MM.1S (cell line): ENCODE measurements at regions not wholly inside any gene's neighbourhood (a gene's known extent, or its start where the extent isn't known, plus 50 kb on each side); places are given as distances from the start of the nearest gene placed in this dataset.

Experiments
- DNase-seq: peaks from one replicate; pipeline ENCODE4 v3.0.0-alpha.2; 2015
- H2AFZ ChIP-seq: fragments of 300-600 bp; sonication (generic); 2 replicates; pipeline ENCODE4 v1.6.0; 2016; ENCODE audit warnings: antibody characterized with exemption, low read length
- H3F3A ChIP-seq: fragments of 300-600 bp; sonication (generic); 2 replicates; pipeline ENCODE4 v1.6.1; 2016; ENCODE audit warnings: mild to moderate bottlenecking, antibody characterized with exemption, low read length, moderate library complexity, mixed read lengths; ENCODE audit not compliant: insufficient read depth
- H3K27ac ChIP-seq: fragments of 300-600 bp; sonication (generic); 2 replicates; pipeline ENCODE4 v1.5.1; 2016; ENCODE audit warnings: mild to moderate bottlenecking, low read length
- H3K27me3 ChIP-seq: fragments of 300-600 bp; sonication (generic); replicated peaks from 2 replicates; pipeline ENCODE4 v1.6.0; 2016; ENCODE audit warnings: low read length; ENCODE audit not compliant: insufficient read depth
- H3K36me3 ChIP-seq: fragments of 300-600 bp; sonication (generic); replicated peaks from 2 replicates; pipeline ENCODE4 v1.6.1; 2016; ENCODE audit warnings: mild to moderate bottlenecking, low read length, mixed read lengths; ENCODE audit not compliant: insufficient read depth
- H3K4me1 ChIP-seq: fragments of 300-600 bp; sonication (generic); 2 replicates; pipeline ENCODE4 v1.6.1; 2016; ENCODE audit warnings: low read length, mixed read lengths
- H3K4me2 ChIP-seq: fragments of 300-600 bp; sonication (generic); 2 replicates; pipeline ENCODE4 v1.6.0; 2016; ENCODE audit warnings: low read depth, low read length
- H3K4me3 ChIP-seq: fragments of 300-600 bp; sonication (generic); 2 replicates; pipeline ENCODE4 v1.5.1; 2016; ENCODE audit warnings: low read length, mixed read lengths
- H3K79me2 ChIP-seq: fragments of 300-600 bp; sonication (generic); 2 replicates; pipeline ENCODE4 v1.6.1; 2016; ENCODE audit warnings: mixed run types, low read length, mixed read lengths
- H3K9ac ChIP-seq: fragments of 300-600 bp; sonication (generic); 2 replicates; pipeline ENCODE4 v1.6.1; 2016; ENCODE audit warnings: low read length, mixed read lengths
- H3K9me2 ChIP-seq: fragments of 300-600 bp; sonication (generic); replicated peaks from 2 replicates; pipeline ENCODE4 v1.6.1; 2016; ENCODE audit warnings: mild to moderate bottlenecking, low read length, mixed read lengths; ENCODE audit not compliant: insufficient read depth
- H3K9me3 ChIP-seq: fragments of 300-600 bp; sonication (generic); replicated peaks from 2 replicates; pipeline ENCODE4 v1.6.1; 2016; ENCODE audit warnings: mild to moderate bottlenecking, low read length, mixed read lengths; ENCODE audit not compliant: insufficient read depth
- H4K20me1 ChIP-seq: fragments of 300-600 bp; sonication (generic); 2 replicates; pipeline ENCODE4 v1.6.1; 2016; ENCODE audit warnings: mild to moderate bottlenecking, low read length, moderate library complexity, mixed read lengths; ENCODE audit not compliant: insufficient read depth
- CTCF ChIP-seq: fragments of 300-600 bp; sonication (generic); IDR thresholded peaks from 2 replicates; pipeline ENCODE4 v1.5.1; 2016; ENCODE audit warnings: antibody characterized with exemption, low read length, mixed read lengths
- EZH2 ChIP-seq: fragments of 300-600 bp; sonication (generic); optimal IDR thresholded peaks from 2 replicates; pipeline ENCODE3; 2017; ENCODE audit warnings: low read depth, mild to moderate bottlenecking, antibody characterized with exemption, low read length, mixed read lengths
- EZH2phosphoT487 ChIP-seq: fragments of 300-600 bp; sonication (generic); IDR thresholded peaks from 2 replicates; pipeline ENCODE4 v1.6.1; 2018; ENCODE audit warnings: antibody characterized with exemption, low read length

- Histone ChIP-seq H3K9me3 (no peaks in the 10 kb centered on the region), H3K27me3 (no peaks in the 10 kb centered on the region), H3K27ac (no peak overlapping the region), H3F3A (no peaks in the 10 kb centered on the region), H3K4me3 (no peak overlapping the region), H2AFZ (no peak overlapping the region), H3K79me2 (no peaks in the 10 kb centered on the region), H3K36me3 (no peaks in the 10 kb centered on the region), H3K9me2 (no peaks in the 10 kb centered on the region), H4K20me1 (no peaks in the 10 kb centered on the region), H3K4me1 (no peaks in the 10 kb centered on the region), H3K9ac (no peak overlapping the region), H3K4me2 (no peak overlapping the region)
- no peak for TF ChIP-seq CTCF
- TF ChIP-seq EZH2phosphoT487: no peak
- TF ChIP-seq EZH2: no peak
- no peak for DNase-seq
Measured at GRCh38 chr18:73163236-73163635, 295.4 kb upstream of the NETO1 start.

GRCh38 chr18:73156117-73156516, 288.3 kb upstream of the NETO1 start:
- no peak overlapping the region for H2AFZ ChIP-seq
- no peak overlapping the region for H3K27ac ChIP-seq
- H3K36me3 ChIP-seq: no peaks in the 10 kb centered on the region
- H3K4me2 ChIP-seq: no peak overlapping the region
- no peaks in the 10 kb centered on the region for H3K9me3 ChIP-seq
- H3K27me3 ChIP-seq: no peaks in the 10 kb centered on the region
- no peak overlapping the region for H3K4me3 ChIP-seq
- no peak overlapping the region for H3K9ac ChIP-seq
- no peaks in the 10 kb centered on the region for H3F3A ChIP-seq
- no peak for DNase-seq
- H3K9me2 ChIP-seq: no peaks in the 10 kb centered on the region
- no peaks in the 10 kb centered on the region for H3K4me1 ChIP-seq
- no peak for TF ChIP-seq EZH2phosphoT487
- TF ChIP-seq CTCF: no peak
- no peak for TF ChIP-seq EZH2
- H3K79me2 ChIP-seq: no peaks in the 10 kb centered on the region
- H4K20me1 ChIP-seq: no peaks in the 10 kb centered on the region

- Histone ChIP-seq H3K27ac (no peak overlapping the region), H3K9ac (no peak overlapping the region), H3K9me2 (no peaks in the 10 kb centered on the region), H3K9me3 (no peaks in the 10 kb centered on the region), H3K4me3 (no peak overlapping the region), H3K4me1 (no peaks in the 10 kb centered on the region), H3K4me2 (no peak overlapping the region), H3K79me2 (no peaks in the 10 kb centered on the region), H2AFZ (no peak overlapping the region), H3K27me3 (no peaks in the 10 kb centered on the region), H3K36me3 (no peaks in the 10 kb centered on the region), H4K20me1 (no peaks in the 10 kb centered on the region), H3F3A (no peaks in the 10 kb centered on the region)
- DNase-seq: no peak
- TF ChIP-seq CTCF (no peak), EZH2phosphoT487 (no peak), EZH2 (no peak)
Measured at GRCh38 chr18:73153271-73153670, 285.5 kb upstream of the NETO1 start.
